G401 (cell line): ENCODE measurements at regions not wholly inside any gene's neighbourhood (a gene's known extent, or its start where the extent isn't known, plus 50 kb on each side); places are given as distances from the start of the nearest gene placed in this dataset.
"Not testable (repeated sequence)": the region's sequence is repeated elsewhere in the genome, so short reads cannot be mapped to it uniquely, and the experiment has no call there.

Experiments
- DNase-seq: peaks from one replicate; pipeline ENCODE4 v3.0.0-alpha.2; 2015; ENCODE audit warnings: low spot score
- in situ Hi-C: cut with HindIII; loops from 2 replicates; pipeline ENCODE4 v1.10.0; 2016; ENCODE audit warnings: low sequenced_read_pairs, mixed read lengths

DNA sequence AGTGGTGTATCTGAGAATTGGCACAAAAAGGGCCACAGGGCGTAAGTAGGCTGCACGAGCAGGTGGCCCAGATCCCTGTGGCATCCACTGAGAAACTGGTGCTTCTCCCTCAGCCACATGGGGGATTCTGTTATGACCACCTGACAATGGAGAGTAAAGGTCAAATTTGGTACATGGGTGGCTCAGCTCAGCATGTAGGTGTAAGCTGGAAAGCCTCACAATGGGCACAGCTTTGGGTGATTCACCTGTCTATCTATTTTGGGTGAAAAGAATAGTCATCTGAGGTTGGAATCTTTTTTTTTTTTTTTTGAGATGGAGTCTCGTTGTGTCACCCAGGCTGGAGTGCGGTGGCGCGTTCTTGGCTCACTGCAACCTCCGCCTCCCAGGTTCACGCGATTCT is 163.4 kb upstream of the TMEM260 start:
- no peak for DNase-seq
- in situ Hi-C loops = no loop called here

GRCh38 chr14:56417173-56417572 is 162.4 kb upstream of the TMEM260 start:
- no peak for DNase-seq
- in situ Hi-C loops = no loop called here

DNA sequence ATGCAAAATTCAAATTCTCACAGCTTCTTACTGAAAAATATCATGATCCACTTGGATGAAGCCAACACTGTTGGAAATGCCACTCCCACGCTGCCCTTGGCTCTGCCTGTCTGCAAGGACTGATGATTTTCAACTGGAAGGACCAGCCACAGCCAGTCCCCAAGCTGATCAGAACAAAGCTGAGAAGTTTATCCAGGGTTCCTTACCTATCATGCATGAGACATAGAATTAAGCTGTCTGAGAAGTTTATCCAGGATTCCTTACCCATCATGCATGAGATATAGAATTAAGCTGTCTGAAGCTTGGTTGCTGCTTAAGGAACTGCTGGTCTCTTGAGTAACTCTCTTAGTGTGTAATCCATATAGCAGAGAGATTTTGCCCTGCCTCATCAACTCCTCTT is 159.8 kb upstream of the TMEM260 start:
- in situ Hi-C loops = no loop called here
- no peak for DNase-seq

DNA sequence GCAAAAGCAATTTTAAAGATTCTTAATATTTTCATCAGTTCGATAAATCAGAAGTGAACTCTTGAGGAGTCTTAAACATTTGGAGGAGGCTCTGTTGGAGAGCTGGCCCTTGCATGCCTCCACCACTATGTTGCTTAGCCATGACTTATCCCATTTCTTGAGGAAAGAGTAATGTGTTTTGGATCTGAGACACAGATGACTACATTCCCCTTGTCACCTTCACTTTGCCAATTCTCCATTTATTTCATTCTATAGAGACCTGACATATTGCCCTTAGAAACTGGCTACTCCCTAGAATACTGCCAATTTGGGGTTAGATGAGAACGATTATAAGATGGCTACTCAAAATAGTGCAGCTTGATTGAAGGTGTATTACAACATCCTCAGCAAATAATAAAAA is 157.4 kb upstream of the TMEM260 start:
- in situ Hi-C loops = no loop called here

DNA sequence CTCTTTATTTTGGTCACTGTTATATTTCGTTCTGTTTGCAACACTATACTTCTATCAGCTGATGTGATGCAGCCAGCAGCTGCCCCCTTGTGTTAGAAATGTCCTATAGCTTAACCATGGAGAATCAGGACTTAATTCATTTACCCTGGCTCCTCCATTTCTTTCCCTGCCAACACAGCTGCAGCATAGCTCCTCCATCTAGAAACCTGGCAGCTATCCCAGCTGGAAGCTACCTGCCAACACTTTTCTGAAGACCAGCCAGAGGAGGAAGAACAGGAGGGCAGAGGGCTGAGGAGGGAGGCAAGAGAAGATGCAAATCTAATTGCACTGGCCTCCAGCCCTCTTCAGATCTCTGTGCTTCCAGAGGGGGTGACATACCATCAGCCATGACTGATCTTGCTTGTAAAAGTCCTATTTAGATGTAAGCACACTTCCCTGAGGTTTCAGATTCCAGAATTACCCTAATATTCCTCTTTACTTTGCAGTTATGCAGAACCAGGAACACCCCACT is 156.8 kb upstream of the TMEM260 start:
- DNase-seq = peak; percentile 92
- in situ Hi-C loops = no loop called here

More for the DNA sequence above, 157.4 kb upstream of the TMEM260 start:
- no peak for DNase-seq

GRCh38 chr14:56423544-56423943 is 156.1 kb upstream of the TMEM260 start:
- no peak for DNase-seq
- in situ Hi-C loops = no loop called here

- DNase-seq = no peak
- in situ Hi-C loops = no loop called here
Observed at GRCh38 chr14:56431013-56431412, 148.6 kb upstream of the TMEM260 start.

GRCh38 chr14:56449670-56450213 is 129.9 kb upstream of the TMEM260 start:
- no peak for DNase-seq
- in situ Hi-C loops = no loop called here

DNA sequence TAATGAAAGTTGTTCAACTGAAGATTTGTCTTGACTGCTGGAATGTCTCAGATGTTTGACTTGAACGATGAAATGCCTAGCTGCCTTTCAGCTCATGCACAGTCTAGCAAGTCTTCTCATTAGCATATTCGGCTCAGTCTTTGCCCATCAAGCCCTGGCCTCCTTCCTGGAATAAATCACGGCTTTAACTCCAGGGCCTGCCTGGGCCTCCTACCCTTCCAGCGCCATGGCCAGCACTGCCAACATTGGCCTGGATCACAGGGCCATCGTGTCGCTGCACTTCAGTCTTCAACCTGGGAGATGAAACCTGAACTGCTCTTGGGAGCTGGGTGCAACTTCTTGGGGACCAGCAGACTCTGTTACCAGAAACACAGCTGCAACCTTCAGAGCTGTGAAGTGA is 126.7 kb upstream of the TMEM260 start:
- no peak for DNase-seq
- in situ Hi-C loops = no loop called here

DNA sequence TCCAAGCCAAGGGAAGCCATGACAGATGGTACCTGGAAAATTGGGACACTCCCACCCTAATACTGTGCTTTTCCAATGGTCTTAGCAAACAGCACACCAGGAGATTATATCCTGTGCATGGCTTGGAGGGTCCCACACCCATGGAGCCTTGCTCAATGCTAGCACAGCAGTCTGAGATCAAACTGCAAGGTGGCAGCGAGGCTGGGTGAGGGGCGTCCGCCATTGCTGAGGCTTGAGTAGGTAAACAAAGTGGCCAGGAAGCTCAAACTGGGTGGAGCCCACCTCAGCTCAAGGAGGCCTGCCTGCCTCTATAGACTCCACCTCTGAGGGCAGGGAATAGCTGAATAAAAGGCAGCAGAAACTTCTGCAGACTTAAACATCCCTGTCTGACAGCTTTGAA is 124.9 kb upstream of the TMEM260 start:
- DNase-seq, in situ Hi-C loops: not testable (repeated sequence)

GRCh38 chr14:56460469-56460868 is 119.1 kb upstream of the TMEM260 start:
- in situ Hi-C loops = no loop called here
- DNase-seq = no peak

DNA sequence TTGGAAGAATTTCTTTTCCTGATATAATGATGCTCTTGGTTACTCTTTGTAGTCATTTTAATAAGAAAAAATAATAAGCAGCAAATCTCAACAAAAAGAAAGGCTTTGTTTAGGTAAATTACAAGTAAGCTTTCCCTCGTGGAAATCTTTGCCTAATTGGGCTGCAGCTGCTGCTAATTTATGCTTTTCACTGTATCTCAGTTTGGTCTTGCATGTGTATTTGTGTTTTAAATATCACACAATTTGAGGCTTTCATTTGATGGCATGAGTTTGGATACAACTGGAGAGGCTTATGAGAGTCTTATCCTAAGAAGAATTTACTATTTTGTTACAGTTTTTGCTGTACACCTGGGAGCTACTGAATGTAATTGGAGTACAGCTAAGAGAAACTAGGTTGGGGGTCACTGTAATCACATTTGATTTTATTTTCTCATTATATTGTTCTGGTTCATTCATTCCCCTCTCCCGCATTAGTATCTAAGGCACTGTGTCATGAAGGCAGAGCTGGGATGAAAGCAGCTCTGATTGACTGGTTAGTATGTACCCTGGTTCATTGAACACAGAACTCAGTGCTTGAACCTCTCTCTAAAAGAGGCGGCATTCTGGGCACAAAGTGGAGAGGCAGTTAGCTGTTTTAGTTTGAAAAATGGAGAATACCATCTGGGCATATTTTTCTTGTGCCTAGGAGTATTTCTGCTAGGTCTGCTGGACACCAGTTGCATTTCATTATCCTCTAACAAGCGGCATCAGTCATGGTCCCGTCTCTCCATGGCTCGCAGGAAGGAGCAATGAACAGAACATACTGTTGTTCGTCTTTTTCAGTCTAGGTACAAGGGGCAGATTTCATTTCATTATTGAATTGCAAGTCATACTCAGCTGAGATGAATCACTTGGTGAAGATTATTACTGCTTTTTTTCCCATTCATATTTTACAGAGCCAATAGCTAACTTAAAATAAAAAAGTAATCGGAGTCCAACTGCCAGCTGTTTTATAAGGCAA is 118.0 kb upstream of the TMEM260 start:
- no peak for DNase-seq
- in situ Hi-C loops = no loop called here

GRCh38 chr14:56463271-56463890 is 116.2 kb upstream of the TMEM260 start:
- in situ Hi-C loops = no loop called here

DNA sequence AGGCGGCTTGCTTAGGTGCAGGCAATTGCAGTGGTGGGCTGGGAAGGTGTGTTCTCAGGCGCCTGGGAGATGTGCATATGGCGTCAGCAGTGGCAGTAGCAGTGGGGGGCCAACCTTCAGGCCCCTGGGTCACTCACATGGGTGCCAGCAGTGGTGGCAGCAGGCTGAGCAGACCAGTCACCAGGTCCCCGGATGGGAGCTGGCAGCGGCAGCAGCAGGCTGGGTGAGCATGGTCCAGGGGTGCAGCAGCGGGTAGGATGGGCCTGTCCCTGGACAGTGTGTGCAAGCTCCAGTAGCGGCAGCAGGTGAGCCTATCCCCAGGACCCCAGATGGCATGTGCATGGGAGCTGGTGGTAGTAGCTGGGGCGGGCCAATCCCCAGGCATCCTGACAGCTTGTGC is 108.5 kb upstream of the TMEM260 start:
- DNase-seq = no peak
- in situ Hi-C loops = no loop called here

More at GRCh38 chr14:56463271-56463890, 116.2 kb upstream of the TMEM260 start:
- DNase-seq = no peak

- in situ Hi-C loops = no loop called here
- peak; percentile 68 for DNase-seq
Observed at GRCh38 chr14:56474419-56475022, 105.1 kb upstream of the TMEM260 start.

GRCh38 chr14:56482310-56482911 is 97.2 kb upstream of the TMEM260 start:
- in situ Hi-C loops = no loop called here
- DNase-seq = peak; percentile 11

GRCh38 chr14:56487090-56487667 is 92.4 kb upstream of the TMEM260 start:
- in situ Hi-C loops = no loop called here
- peak; percentile 25 for DNase-seq

DNA sequence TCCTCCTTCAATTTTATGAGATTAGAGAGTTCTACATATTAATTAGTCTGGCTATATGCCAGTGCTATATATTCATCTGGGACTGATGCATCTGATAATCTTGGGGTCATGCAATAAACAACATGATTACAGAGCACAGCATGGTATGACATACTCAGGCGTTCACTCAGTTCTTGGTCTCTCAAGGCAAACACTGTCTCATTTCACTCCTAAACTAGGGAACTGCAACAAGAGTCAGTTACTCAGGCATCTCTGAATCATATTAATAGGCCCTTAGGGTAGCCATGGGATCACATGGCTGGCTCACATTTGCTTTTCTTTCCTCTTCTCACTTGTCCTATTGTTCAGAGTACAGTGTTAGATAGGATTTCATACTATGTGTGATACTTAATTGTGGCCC is 91.8 kb upstream of the TMEM260 start:
- no peak for DNase-seq
- in situ Hi-C loops = no loop called here

DNA sequence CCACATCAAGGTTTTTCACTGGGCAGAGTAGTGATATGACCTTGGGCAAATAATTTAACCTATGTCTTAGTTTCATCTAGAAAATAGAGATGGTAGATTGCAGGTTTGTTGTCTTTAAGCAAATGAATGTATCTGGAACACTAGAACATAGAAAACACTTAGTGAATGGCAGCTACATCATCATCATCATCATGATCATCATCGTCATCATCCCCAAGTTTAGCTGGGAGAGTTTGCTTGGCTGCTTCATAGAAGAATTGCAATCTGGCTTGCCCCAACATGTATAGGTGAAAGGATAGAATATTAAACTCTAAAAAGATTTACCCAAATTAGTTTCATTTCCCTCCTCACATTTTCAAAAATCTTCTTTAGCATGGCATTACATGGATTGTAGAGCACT is 91.3 kb upstream of the TMEM260 start:
- in situ Hi-C loops = no loop called here
- no peak for DNase-seq
